NCI-H524 treated with DMSO at 0.1 percent for 48 hours (cell line): ENCODE measurements at regions not wholly inside any gene's neighbourhood (a gene's known extent, or its start where the extent isn't known, plus 50 kb on each side); places are given as distances from the start of the nearest gene placed in this dataset.

Experiments
- DNase-seq: peaks from one replicate; lab custom pipeline; 2025; lab: John Stamatoyannopoulos, UW

DNA sequence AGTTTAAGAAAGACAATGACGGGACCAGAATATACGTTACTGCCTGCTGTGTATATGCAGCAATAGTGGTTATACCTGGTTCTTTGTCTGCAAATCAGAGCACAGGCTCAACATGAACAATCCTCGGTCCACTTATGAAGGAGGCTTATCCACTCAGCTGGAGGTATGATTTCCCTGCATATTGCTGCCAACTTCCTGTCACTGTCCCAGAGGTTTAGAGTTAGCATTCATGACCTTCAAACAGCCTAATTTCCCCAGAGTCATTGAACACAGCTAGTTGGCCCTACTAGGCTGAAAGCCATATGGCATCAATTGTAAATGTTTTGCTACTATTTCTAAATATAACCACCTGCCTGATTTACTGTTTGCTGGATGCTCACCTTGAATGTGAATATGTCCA lies 224.9 kb upstream of the ZNF717 start:
- no peak for DNase-seq

DNA sequence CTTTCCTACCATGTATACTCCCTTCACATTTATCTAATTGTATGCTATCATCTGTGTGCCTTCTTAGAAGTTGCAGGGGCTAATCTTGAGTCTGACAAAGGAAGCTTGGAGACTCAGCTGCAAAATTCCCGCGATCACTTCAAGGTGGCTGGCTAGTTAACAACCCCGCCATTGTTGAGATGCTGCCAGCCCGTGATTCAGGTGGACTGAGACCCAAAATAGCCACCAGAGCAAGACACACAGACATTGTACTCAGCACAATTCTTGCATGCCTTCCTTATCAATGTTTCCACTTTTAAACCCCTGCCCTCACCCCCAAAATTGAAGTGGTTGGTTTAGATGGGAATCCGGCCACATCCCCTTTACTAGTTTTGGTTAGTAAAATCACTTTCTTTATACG lies 225.8 kb upstream of the ZNF717 start:
- DNase-seq, result no peak

DNA sequence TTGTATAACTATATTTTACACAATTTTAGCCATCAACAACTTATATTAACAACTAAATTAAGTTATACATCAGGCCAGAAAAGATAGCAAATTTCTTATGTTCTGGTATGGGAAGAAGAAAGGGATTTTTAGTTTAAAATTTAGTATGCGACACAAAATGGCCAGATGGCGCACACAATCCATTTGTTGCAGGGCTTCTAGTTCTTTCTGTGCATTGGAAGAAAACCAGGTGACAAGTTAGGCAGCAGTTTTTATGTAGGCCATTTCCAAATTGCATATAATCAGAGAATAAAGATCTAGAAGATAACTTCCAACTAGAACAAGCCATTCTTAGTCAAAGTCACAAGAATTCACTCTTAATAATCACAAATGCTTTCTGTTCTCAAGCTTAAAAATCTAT lies 230.1 kb upstream of the ZNF717 start:
- no peak for DNase-seq

- DNase-seq, result no peak
Measured at GRCh38 chr3:76016111-76016510, 230.8 kb upstream of the ZNF717 start.

DNA sequence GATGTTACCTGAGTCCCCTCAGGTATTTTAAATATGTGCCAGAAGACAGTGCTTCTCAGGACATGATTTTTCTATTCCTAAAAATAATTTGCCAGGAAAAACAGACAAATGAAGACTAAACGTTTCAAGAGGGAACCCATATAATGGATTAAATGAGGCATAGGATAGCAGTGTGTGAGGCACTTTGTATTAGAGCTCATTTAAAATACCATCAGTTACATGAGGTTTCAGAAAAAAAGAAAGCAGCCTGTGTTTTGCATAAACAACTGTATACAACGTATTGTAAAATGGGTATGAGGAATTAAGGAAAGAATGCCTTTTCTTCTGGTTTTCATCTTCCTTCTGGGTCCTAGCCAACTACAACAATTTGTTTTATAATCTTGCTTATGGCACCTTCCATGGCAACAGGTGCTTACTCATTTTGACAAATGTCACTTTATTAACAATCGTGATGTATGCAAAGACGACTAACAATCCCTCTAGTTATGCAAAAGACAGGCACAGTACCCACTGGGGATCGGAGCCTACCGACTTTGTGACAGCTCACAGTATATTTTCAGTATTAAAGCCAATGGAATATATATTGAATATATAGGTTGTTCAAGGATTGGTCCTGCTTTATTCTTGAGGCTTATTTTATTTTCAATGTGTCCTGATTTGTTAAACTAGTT lies 231.6 kb upstream of the ZNF717 start:
- DNase-seq, result no peak

- DNase-seq, result no peak
Measured at GRCh38 chr3:76021376-76021775, 236.0 kb upstream of the ZNF717 start.

- DNase-seq, result peak; percentile 2
Measured at GRCh38 chr3:76024640-76025039, 239.3 kb upstream of the ZNF717 start.

DNA sequence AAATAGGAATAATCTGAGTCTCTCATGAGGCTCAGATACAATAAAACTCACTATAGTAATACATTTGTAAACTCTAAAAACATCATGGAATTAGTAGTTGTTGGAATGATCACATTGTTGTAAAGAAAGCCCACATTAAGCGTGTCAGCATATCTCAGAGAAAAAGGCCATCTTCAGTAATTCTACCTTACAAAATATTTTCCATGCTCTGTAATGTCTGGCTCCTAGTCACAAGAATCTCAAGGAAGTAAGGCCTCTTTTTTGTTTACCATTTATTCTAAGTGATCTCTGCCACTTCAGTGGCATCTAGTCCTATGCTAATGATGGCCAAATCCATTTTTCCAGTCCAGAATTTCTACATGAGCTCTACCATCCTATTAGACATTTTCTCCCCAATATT lies 240.2 kb upstream of the ZNF717 start:
- DNase-seq, result no peak

DNA sequence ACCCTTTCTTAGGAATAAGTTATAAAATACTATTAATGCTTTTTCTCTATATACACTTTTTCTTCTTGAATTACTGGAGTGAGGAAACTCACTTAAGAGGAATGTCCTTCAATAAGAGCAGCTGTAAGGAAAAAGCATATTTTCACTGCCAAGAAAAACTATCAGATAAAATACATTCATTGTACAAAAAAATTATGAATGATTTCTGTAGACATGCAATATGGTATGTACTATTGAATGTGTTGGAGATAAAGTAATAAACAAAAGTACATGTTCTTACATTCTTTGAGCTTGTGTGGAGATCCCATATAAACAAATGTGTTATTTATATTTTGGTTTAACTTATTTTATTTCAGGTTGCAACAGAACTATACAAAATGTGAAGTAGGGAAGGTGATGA lies 241.0 kb upstream of the ZNF717 start:
- DNase-seq, result no peak

- no peak for DNase-seq
Measured at GRCh38 chr3:76028774-76029173, 243.4 kb upstream of the ZNF717 start.

DNA sequence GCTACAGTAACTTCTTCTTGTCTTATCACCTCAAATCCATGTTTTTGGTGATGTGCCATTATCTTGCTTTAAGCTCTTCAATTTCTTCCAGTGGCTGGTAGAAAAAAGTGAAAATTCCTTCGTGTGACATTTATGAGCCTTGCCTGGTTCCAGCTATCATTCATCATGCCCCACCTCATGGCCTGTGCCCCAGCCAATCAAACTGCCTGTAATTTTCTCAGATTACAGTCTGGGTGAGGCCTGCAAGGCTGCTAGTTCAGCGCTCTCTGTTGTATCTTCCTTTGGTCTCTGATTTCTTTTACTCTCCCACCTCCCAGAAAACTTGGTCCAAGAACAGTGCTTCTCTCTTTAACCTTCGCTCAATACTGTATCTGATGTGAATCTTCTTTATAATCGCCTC lies 249.3 kb upstream of the ZNF717 start:
- no peak for DNase-seq

DNA sequence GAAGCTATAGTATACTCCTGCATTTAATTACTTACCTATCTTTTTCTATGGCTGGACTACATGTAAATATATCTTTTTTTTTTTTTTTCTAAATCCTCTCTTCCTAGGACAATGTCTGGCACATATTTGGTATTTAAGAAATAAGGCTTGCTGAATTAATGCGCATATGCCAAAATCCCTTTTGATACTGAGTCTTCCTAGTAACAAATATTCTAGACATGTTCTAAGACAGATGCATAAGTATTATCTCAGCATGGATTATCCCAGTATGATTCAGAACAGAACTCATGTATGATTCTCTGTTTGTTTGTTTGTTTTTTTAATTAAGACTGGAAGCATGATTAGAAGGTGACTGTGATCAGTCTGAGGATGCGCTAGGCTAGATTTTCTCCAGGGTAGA lies 249.8 kb upstream of the ZNF717 start:
- no peak for DNase-seq

DNA sequence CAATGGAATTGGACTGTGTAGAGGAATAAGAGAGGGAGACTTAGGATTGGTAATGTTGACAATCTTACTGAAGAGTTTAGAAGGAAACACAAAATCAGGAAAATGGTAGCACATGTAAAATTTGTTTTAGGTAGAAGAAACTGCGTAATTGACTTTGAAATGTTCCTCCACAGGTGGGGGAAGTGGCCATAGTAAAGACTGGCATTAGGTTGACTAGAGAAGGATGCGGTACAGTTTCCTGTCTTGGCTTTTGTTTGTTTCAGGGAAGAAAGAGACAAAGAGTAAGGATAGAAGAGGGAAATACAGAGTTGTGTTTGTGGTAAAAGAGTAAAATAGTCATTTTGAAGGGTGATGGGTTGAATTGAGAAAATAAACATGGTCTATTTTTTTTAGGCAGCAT lies 253.6 kb upstream of the ZNF717 start:
- no peak for DNase-seq

GRCh38 chr3:76039431-76039830 lies 254.1 kb upstream of the ZNF717 start:
- no peak for DNase-seq

DNA sequence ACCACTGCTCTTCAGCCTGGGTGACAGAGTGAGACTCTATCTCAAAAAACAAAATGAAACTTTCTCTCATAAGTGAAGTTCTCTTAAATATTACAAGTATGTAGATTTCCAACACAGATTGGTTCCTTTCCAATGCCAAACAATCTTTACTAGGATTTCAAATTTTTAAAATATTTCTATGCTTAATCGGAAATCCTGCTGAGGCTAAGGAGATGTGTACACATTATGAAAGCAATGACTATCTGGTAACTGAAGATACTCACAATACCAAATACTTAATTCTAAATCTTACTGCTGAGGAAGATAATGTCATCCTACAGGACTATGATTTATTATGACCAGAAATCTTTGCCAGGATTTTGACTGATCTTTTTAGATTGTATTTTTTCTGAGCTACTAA lies 255.6 kb upstream of the ZNF717 start:
- DNase-seq, result no peak

DNA sequence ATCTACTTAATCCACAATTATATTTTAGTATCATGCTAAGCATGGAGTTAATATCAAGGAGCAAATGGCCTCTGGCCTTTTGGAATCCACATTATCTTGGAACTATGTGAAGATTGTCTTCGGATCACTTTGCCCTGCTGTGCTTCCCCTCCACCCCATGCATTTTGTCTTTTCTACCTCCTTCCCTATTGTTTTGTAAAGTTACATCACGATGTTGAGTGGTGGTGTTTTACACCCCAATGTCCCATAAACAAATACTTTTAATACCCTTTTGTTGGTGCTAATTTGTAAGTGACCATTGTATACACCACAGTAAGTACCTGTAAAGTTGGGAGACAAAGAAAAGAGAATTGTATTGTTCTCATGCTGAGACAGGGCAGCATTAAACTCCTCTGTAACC lies 258.4 kb upstream of the ZNF717 start:
- no peak for DNase-seq

GRCh38 chr3:76044601-76045600 lies 259.6 kb upstream of the ZNF717 start:
- no peak for DNase-seq

GRCh38 chr3:76047368-76047767 lies 262.0 kb upstream of the ZNF717 start:
- DNase-seq, result no peak

GRCh38 chr3:76049776-76050175 lies 264.4 kb upstream of the ZNF717 start:
- DNase-seq, result no peak

DNA sequence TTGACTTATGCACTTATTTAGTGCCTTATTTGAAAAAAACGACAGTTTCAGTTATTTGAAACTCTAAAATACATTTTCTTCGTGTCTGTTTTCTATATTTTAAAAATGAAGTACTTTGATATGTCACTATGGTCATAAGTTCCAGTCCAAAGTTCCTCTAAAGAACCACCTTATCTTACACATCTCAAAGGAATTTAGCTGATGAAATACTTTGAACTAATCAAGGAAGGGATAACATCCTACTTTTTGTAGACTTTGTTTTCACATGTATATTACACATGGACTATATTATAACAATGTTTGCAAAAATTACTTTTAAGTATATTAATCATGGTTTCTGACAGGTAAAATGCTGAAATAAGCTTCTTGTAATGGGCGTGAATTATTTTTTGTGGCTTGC lies 265.8 kb upstream of the ZNF717 start:
- no peak for DNase-seq

GRCh38 chr3:76054404-76054803 lies 269.1 kb upstream of the ZNF717 start:
- DNase-seq, result no peak

- DNase-seq, result no peak
Measured at GRCh38 chr3:76061654-76062053, 276.3 kb upstream of the ZNF717 start.

DNA sequence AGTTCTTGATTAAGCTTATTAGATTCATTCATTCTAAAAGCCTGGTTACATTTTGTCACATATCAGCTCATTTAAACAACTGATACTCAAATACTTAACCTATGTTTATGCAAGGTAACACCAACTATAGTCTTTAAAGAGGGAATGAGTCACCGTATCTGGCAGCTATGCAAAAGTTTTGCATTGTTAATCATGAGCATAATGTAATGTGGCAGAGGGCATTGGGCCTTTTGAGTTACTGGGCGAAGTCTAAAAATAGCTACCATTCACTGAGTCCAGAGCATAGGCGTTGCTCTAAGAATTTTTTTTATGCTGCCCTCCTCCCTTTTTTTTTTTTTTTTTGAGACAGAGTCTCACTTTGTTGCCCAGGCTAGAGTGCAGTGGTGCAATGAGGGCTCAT lies 277.7 kb upstream of the ZNF717 start:
- DNase-seq, result no peak
